ENCODE measurements at regions not wholly inside any gene's neighbourhood (a gene's known extent, or its start where the extent isn't known, plus 50 kb on each side); places are given as distances from the start of the nearest gene placed in this dataset.
A peak's percentile ranks its signal among the peaks of the same experiment; 100 is the strongest.
"Not testable (repeated sequence)": the region's sequence is repeated elsewhere in the genome, so short reads cannot be mapped to it uniquely, and the experiment has no call there.

GRCh38 chr15:62326460-62327011, 161.5 kb upstream of the C2CD4B start:
- DNase-seq, result no peak

- DNase-seq, result no peak
These were observed 162.3 kb upstream of the C2CD4B start for GRCh38 chr15:62327406-62327805.

GRCh38 chr15:62332472-62332871, 167.4 kb upstream of the C2CD4B start:
- not testable (repeated sequence) for DNase-seq

GRCh38 chr15:62334536-62334935, 169.5 kb upstream of the C2CD4B start:
- DNase-seq, result no peak

GRCh38 chr15:62337934-62338333, 172.8 kb upstream of the C2CD4B start:
- no peak for DNase-seq

- DNase-seq, result no peak
These were observed 173.4 kb upstream of the C2CD4B start for GRCh38 chr15:62338497-62338896.

- no peak for DNase-seq
These were observed 177.9 kb upstream of the C2CD4B start for GRCh38 chr15:62342959-62343358.

- DNase-seq, result no peak
These were observed 178.3 kb upstream of the C2CD4B start for GRCh38 chr15:62343397-62343796.

GRCh38 chr15:62344806-62345539, 179.9 kb upstream of the C2CD4B start:
- peak; percentile 64 for DNase-seq

- DNase-seq, result no peak
These were observed 181.1 kb upstream of the C2CD4B start for GRCh38 chr15:62346168-62346567.

- no peak for DNase-seq
These were observed 183.0 kb upstream of the C2CD4B start for GRCh38 chr15:62348118-62348517.

- DNase-seq, result no peak
These were observed 183.5 kb upstream of the C2CD4B start for GRCh38 chr15:62348623-62349022.

GRCh38 chr15:62352817-62353216, 187.7 kb upstream of the C2CD4B start:
- no peak for DNase-seq

- DNase-seq, result peak; percentile 62
These were observed 192.3 kb upstream of the C2CD4B start for GRCh38 chr15:62357431-62357830.

GRCh38 chr15:62359416-62359815, 194.3 kb upstream of the C2CD4B start:
- DNase-seq, result no peak

- peak; percentile 32 for DNase-seq
These were observed 195.4 kb upstream of the C2CD4B start for GRCh38 chr15:62360332-62361097.

GRCh38 chr15:62362144-62362543, 197.1 kb upstream of the C2CD4B start:
- DNase-seq, result no peak

GRCh38 chr15:62362608-62363007, 197.5 kb upstream of the C2CD4B start:
- DNase-seq, result peak; percentile 68

GRCh38 chr15:62363913-62364312, 198.8 kb upstream of the C2CD4B start:
- DNase-seq, result no peak

GRCh38 chr15:62365795-62366442, 200.8 kb upstream of the C2CD4B start:
- peak; percentile 10 for DNase-seq

GRCh38 chr15:62369454-62369853, 204.4 kb upstream of the C2CD4B start:
- no peak for DNase-seq

- DNase-seq, result not testable (repeated sequence)
These were observed 206.6 kb upstream of the C2CD4B start for GRCh38 chr15:62371683-62372082.

GRCh38 chr15:62377736-62378480, 212.8 kb upstream of the C2CD4B start:
- DNase-seq, result no peak
